Endodermal cell (in vitro differentiated cells): ENCODE measurements at regions not wholly inside any gene's neighbourhood (a gene's known extent, or its start where the extent isn't known, plus 50 kb on each side); places are given as distances from the start of the nearest gene placed in this dataset.

ENCODE experiments used
- DNase-seq: peaks from one replicate; pipeline ENCODE4 v3.0.0-alpha.2; 2017
- H3K27ac ChIP-seq: 2 replicates; pipeline ENCODE4 v1.5.1; 2013; ENCODE audit warnings: mild to moderate bottlenecking, low read depth, low read length, moderate library complexity
- H3K27me3 ChIP-seq: 2 replicates; pipeline ENCODE4 v1.6.1; 2013; ENCODE audit warnings: mild to moderate bottlenecking, low read length, moderate library complexity; ENCODE audit not compliant: insufficient read depth, control insufficient read depth, poor library complexity, severe bottlenecking
- H3K36me3 ChIP-seq: 2 replicates; pipeline ENCODE4 v1.7.0; 2013; ENCODE audit warnings: mild to moderate bottlenecking, low read length, moderate library complexity; ENCODE audit not compliant: control insufficient read depth, insufficient read depth
- H3K4me1 ChIP-seq: one replicate; pipeline ENCODE4 v1.7.0; 2013; ENCODE audit warnings: low read length; ENCODE audit not compliant: control insufficient read depth, insufficient read depth
- H3K4me3 ChIP-seq: 2 replicates; pipeline ENCODE4 v1.5.1; 2013; ENCODE audit warnings: mild to moderate bottlenecking, low read length, moderate library complexity
- H3K9ac ChIP-seq: 2 replicates; pipeline ENCODE4 v1.6.1; 2013; ENCODE audit warnings: mild to moderate bottlenecking, low read length, moderate library complexity; ENCODE audit not compliant: poor library complexity, severe bottlenecking; ENCODE audit errors: extremely low read depth
- H3K9me3 ChIP-seq: 2 replicates; pipeline ENCODE4 v1.6.1; 2013; ENCODE audit warnings: mild to moderate bottlenecking, low read length, moderate library complexity; ENCODE audit not compliant: control insufficient read depth
- H3K27ac Mint-ChIP-seq: 2 replicates; pipeline ENCODE4 v1.8.0; 2020; ENCODE audit warnings: mixed read lengths
- H3K27me3 Mint-ChIP-seq: 2 replicates; pipeline ENCODE4 v1.8.0; 2021; ENCODE audit warnings: mild to moderate bottlenecking, mixed read lengths; ENCODE audit not compliant: insufficient read depth
- H3K36me3 Mint-ChIP-seq: 2 replicates; pipeline ENCODE4 v1.8.0; 2020; ENCODE audit warnings: low read depth, mixed read lengths
- H3K4me1 Mint-ChIP-seq: 2 replicates; pipeline ENCODE4 v1.8.0; 2020; ENCODE audit warnings: mixed read lengths
- H3K4me3 Mint-ChIP-seq: 2 replicates; pipeline ENCODE4 v1.8.0; 2020; ENCODE audit warnings: mild to moderate bottlenecking, moderate library complexity, mixed read lengths
- H3K9me3 Mint-ChIP-seq: 2 replicates; pipeline ENCODE4 v1.8.0; 2020; ENCODE audit warnings: mild to moderate bottlenecking, mixed read lengths
- CTCF ChIP-seq: fragments of 200-600 bp; sonication (generic); conservative IDR thresholded peaks from 2 replicates; pipeline ENCODE4 v1.5.0; 2021; ENCODE audit warnings: antibody characterized with exemption, mild to moderate bottlenecking
- WGBS, 2 experiments: methylation state at CpG; one replicate each; pipeline versions ENCODE4 v1.1.5 to v1.1.7; 2013; ENCODE audit warnings: missing lambda C conversion rate in 2 of 2, mixed read lengths in 1 of 2; ENCODE audit not compliant: insufficient coverage in 1 of 2, insufficient read length in 1 of 2; 5-methylcytosine and 5-hydroxymethylcytosine counted together

- H3K36me3 ChIP-seq: no peaks in the 10 kb centered on the region
- no peaks in the 10 kb centered on the region for H3K4me1 ChIP-seq
- no peaks in the 10 kb centered on the region for H3K9me3 ChIP-seq
- H3K27me3 Mint-ChIP-seq: no peaks in the 10 kb centered on the region
- H3K27ac Mint-ChIP-seq: no peak overlapping the region
- H3K27ac ChIP-seq: no peak overlapping the region
- WGBS, 2 experiments: 94 to 100% methylated on average over 1 to 5 of the region's 6 CpGs
- H3K4me3 ChIP-seq: no peak overlapping the region
- H3K9me3 Mint-ChIP-seq: no peaks in the 10 kb centered on the region
- H3K4me3 Mint-ChIP-seq: no peak overlapping the region
- DNase-seq: no peak
- H3K27me3 ChIP-seq: no peaks in the 10 kb centered on the region
- no peaks in the 10 kb centered on the region for H3K4me1 Mint-ChIP-seq
- H3K36me3 Mint-ChIP-seq: no peaks in the 10 kb centered on the region
- H3K9ac ChIP-seq: no peak overlapping the region
- no peak for TF ChIP-seq CTCF
These were observed 839.1 kb upstream of the RBFOX1 start for GRCh38 chr16:6493555-6493954.

- Histone ChIP-seq H3K4me1 (no peaks in the 10 kb centered on the region), H3K27me3 (no peaks in the 10 kb centered on the region), H3K36me3 (no peaks in the 10 kb centered on the region), H3K4me3 (no peak overlapping the region), H3K9me3 (no peaks in the 10 kb centered on the region), H3K9ac (no peak overlapping the region), H3K27ac (no peak overlapping the region)
- H3K4me3 Mint-ChIP-seq: no peak overlapping the region
- H3K27ac Mint-ChIP-seq: no peak overlapping the region
- no peak for TF ChIP-seq CTCF
- H3K9me3 Mint-ChIP-seq: no peaks in the 10 kb centered on the region
- H3K27me3 Mint-ChIP-seq: no peaks in the 10 kb centered on the region
- DNase-seq: no peak
- no peaks in the 10 kb centered on the region for H3K4me1 Mint-ChIP-seq
- no peaks in the 10 kb centered on the region for H3K36me3 Mint-ChIP-seq
These were observed 839.9 kb upstream of the RBFOX1 start for GRCh38 chr16:6492742-6493141.

- Mint-ChIP-seq H3K9me3 (no peaks in the 10 kb centered on the region), H3K36me3 (no peaks in the 10 kb centered on the region), H3K4me3 (no peak overlapping the region), H3K27ac (no peak overlapping the region), H3K4me1 (peaks cover 4% of the 10 kb centered on the region), H3K27me3 (peaks cover 44% of the 10 kb centered on the region)
- H3K27me3 ChIP-seq: peaks cover 58% of the 10 kb centered on the region
- H3K9ac ChIP-seq: no peak overlapping the region
- DNase-seq: no peak
- WGBS, 2 experiments: 60% methylated on average over 1 of the region's 2 CpGs; no CpG with 5 or more reads in 1 of the 2 experiments
- no peak overlapping the region for H3K4me3 ChIP-seq
- H3K27ac ChIP-seq: no peak overlapping the region
- no peaks in the 10 kb centered on the region for H3K36me3 ChIP-seq
- no peak for TF ChIP-seq CTCF
- H3K9me3 ChIP-seq: no peaks in the 10 kb centered on the region
- H3K4me1 ChIP-seq: no peaks in the 10 kb centered on the region
These were observed 847.7 kb upstream of the RBFOX1 start for GRCh38 chr16:6484935-6485334.
